ENCODE measurements at regions not wholly inside any gene's neighbourhood (a gene's known extent, or its start where the extent isn't known, plus 50 kb on each side); places are given as distances from the start of the nearest gene placed in this dataset.

- TF ChIP-seq, protein P1, sequence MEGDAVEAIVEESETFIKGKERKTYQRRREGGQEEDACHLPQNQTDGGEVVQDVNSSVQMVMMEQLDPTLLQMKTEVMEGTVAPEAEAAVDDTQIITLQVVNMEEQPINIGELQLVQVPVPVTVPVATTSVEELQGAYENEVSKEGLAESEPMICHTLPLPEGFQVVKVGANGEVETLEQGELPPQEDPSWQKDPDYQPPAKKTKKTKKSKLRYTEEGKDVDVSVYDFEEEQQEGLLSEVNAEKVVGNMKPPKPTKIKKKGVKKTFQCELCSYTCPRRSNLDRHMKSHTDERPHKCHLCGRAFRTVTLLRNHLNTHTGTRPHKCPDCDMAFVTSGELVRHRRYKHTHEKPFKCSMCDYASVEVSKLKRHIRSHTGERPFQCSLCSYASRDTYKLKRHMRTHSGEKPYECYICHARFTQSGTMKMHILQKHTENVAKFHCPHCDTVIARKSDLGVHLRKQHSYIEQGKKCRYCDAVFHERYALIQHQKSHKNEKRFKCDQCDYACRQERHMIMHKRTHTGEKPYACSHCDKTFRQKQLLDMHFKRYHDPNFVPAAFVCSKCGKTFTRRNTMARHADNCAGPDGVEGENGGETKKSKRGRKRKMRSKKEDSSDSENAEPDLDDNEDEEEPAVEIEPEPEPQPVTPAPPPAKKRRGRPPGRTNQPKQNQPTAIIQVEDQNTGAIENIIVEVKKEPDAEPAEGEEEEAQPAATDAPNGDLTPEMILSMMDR (IDR thresholded peaks at IDR 0.05; ENCODE audit: low read depth, low read length) = no peak
- TF ChIP-seq EZH2phosphoT487 (IDR thresholded peaks at IDR 0.05; ENCODE audit: low read depth) = no peak
Measured at GRCh38 chr2:19141234-19142004, 217.0 kb downstream of the OSR1 start.
